Upper lobe of left lung (tissue), 4 donors: ENCODE measurements at regions not wholly inside any gene's neighbourhood (a gene's known extent, or its start where the extent isn't known, plus 50 kb on each side); places are given as distances from the start of the nearest gene placed in this dataset.

ENCODE experiments used
- EP300 ChIP-seq, 4 donors: sonication (generic); formaldehyde crosslinking; IDR thresholded peaks; one replicate each; pipeline ENCODE4 v1.5.1; 2017; ENCODE audit warnings: antibody characterized with exemption in 4 of 4, control low read depth in 2 of 4
- POLR2A ChIP-seq, 4 donors: fragments of 450-650 bp; IDR thresholded peaks; one replicate each; pipeline ENCODE4 v1.5.1; 2016 to 2017; ENCODE audit warnings: antibody characterized with exemption in 4 of 4, mild to moderate bottlenecking in 2 of 4
- POLR2AphosphoS5 ChIP-seq, 2 donors: sonication (generic); formaldehyde crosslinking; IDR thresholded peaks; one replicate each; pipeline ENCODE4 v1.5.1; 2017; ENCODE audit warnings: antibody characterized with exemption in 2 of 2
- TF ChIP-seq, protein P1 (sequence below), 6 experiments: fragments of 450-650 bp in 4 of 6; fragments of 200-600 bp in 2 of 6; sonication (generic) in 2 of 6; IDR thresholded peaks; one replicate each; pipeline ENCODE4 v1.5.1; 2016 to 2019; ENCODE audit warnings: antibody characterized with exemption in 6 of 6

DNA sequence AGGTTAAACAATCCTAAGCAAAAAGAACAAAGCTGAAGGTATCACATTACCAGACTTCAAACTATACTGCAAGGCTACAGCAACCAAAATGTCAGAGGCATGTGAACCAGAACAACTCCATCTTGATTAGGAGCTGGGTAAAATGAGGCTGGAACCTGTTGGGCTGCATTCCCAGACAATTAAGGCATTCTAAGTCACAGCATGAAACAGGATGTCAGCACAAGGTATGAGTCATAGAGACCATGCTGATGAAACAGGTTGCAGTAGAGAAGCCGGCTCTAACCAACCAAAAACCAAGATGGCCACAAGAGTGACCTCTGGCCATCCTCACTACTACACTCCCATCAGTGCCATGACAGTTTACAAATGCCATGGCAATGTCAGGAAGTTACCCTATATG lies 252.0 kb downstream of the RASEF start:
- TF ChIP-seq POLR2A (IDR thresholded peaks at IDR 0.05) (no peak), POLR2AphosphoS5 (IDR thresholded peaks at IDR 0.05) (no peak), EP300 (IDR thresholded peaks at IDR 0.05) (no peak)
- TF ChIP-seq, protein P1, sequence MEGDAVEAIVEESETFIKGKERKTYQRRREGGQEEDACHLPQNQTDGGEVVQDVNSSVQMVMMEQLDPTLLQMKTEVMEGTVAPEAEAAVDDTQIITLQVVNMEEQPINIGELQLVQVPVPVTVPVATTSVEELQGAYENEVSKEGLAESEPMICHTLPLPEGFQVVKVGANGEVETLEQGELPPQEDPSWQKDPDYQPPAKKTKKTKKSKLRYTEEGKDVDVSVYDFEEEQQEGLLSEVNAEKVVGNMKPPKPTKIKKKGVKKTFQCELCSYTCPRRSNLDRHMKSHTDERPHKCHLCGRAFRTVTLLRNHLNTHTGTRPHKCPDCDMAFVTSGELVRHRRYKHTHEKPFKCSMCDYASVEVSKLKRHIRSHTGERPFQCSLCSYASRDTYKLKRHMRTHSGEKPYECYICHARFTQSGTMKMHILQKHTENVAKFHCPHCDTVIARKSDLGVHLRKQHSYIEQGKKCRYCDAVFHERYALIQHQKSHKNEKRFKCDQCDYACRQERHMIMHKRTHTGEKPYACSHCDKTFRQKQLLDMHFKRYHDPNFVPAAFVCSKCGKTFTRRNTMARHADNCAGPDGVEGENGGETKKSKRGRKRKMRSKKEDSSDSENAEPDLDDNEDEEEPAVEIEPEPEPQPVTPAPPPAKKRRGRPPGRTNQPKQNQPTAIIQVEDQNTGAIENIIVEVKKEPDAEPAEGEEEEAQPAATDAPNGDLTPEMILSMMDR (IDR thresholded peaks at IDR 0.05), result no peak
